ENCODE measurements at regions not wholly inside any gene's neighbourhood (a gene's known extent, or its start where the extent isn't known, plus 50 kb on each side); places are given as distances from the start of the nearest gene placed in this dataset.

DNA sequence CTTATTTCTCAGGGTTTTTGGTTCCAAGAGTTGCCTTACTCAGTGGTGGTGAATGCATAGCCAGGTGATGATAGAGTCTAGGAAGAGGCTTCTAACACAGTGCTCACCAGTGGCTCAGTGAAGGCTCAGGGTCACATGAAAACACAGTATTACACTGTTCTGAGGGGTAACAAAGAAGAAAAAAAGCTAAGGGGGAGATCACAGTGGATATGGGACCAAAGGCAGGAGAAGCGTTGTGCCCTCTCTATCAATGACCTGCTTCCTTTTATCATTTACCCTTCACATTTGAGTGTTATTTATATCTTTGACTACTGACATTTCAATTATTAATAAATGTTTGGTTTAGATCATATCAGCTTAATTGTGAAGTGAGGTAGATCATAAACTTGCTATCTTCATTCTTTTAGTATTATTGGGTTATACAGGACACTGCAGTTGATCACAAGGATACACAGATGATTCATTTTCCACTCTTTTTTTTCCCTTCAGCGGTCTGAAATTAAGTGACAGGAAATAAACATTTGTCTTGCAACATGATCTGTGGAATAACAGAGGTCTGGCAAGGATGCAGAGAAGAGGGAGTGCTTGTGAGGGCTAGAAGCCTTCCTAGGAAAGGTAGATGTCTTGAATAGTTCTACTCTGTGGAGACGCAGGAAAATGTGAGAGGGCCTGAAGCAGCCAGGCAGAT, 171.7 kb downstream of the C3orf38 start:
- no peak for ATAC-seq
- Mint-ChIP-seq H3K4me3 (no peak overlapping the region), H3K4me1 (no peaks in the 10 kb centered on the region), H3K9me3 (peaks cover 5 to 18% of the 10 kb centered on the region in 2 donors), H3K27me3 (no peaks in the 10 kb centered on the region), H3K27ac (no peak overlapping the region)
- DNase-seq, result no peak

DNA sequence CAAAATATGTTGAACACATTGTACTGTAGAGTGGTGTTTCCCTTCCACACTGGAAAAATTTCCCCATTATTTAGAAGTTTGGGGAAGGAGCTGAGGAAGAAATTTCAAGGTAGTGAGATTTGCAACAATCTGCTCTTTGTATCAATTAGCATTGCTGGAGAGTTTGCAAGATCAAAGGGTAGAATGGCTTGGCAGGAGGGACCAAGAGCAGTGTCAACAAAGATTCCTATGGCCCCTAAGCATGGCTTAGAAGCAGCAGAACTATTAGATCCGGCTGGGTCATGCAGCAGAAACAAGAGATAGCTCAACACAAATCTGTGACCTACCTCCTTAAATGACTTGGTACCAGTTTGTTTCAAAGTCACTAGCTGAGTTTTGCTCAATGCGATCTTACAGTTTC, 175.0 kb downstream of the C3orf38 start:
- Mint-ChIP-seq H3K27me3 (no peaks in the 10 kb centered on the region), H3K4me1 (no peaks in the 10 kb centered on the region), H3K27ac (no peak overlapping the region), H3K9me3 (peaks cover 5 to 8% of the 10 kb centered on the region in 2 donors), H3K4me3 (no peak overlapping the region)
- DNase-seq (no peak), ATAC-seq (no peak)

DNA sequence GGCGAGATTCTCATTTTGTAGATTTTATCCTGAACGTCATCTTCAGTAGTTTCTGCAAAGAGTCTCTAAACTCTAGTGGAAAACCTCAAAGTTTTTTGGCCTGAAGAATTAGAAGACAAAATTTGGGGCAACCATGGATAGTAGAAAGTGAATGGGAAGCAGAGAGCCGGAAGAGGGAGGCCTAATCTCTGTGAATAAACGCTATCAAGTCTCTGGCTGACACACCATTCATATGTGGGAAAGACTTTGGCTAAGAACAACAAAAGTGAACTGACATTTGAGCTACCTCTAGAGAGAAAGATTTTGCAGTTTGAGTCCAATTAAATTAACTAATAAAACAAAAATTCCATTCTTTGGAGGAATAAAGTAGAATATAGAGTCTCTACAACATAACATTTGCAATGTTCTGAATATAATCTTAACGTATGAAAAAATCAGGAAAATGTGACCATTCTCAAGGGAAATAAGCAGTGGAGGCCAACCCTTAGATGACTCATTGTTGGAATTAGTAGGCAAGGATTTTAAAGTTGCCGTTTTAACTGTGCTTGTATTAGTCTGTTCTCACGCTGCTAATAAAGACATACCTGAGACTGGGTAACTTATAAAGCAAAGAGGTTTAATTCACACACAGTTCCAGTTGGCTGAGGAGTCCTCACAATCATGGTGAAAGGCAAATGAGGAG, 184.6 kb downstream of the C3orf38 start:
- ATAC-seq (no peak), DNase-seq (no peak)
- Mint-ChIP-seq H3K4me1 (no peaks in the 10 kb centered on the region), H3K9me3 (peaks cover 19 to 26% of the 10 kb centered on the region in 2 donors), H3K4me3 (no peak overlapping the region), H3K27ac (no peak overlapping the region), H3K27me3 (no peaks in the 10 kb centered on the region)

DNA sequence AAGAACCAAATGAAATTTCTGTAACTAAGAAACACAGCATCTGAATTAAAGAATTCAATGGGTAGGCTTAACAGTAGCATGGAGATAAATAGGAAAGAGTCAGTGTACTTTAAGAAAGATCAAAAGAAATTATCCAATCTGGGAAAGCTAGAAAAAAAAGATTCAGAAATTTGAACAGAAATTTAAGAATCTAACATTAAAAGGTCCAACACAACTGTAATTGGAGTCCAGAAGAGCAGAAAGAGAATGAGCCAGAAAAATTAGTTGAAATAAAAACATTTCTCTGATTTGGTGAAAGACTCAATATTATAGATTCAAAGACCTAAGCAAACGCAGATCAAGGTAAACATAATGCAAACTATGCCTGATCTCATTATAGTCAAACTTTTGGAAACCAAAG, 187.1 kb downstream of the C3orf38 start:
- Mint-ChIP-seq H3K9me3 (peaks cover 19 to 26% of the 10 kb centered on the region in 2 donors), H3K4me1 (no peaks in the 10 kb centered on the region), H3K4me3 (no peak overlapping the region), H3K27me3 (no peaks in the 10 kb centered on the region), H3K27ac (no peak overlapping the region)
- no peak for DNase-seq
- ATAC-seq, result no peak

DNA sequence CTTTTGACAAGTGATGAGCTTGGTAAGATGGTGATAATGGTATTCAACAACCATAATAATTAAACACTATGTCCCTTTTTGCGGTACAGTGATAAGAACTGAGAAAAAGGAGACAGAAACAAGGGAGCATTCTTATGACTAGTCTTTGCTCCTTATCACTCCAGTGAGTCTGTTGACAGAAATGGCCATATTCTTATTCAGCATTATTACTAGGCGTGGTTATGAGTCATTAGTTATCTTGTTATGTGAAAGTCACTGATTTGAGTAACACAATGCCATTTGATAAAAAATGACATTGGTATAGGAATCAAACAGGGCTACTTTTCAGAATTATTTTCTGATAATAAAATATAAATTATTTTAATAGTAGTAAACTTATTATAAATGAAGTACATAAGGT, 193.5 kb downstream of the C3orf38 start:
- Mint-ChIP-seq H3K27ac (no peak overlapping the region), H3K27me3 (no peaks in the 10 kb centered on the region), H3K9me3 (no peaks in the 10 kb centered on the region), H3K4me1 (no peaks in the 10 kb centered on the region), H3K4me3 (no peak overlapping the region)
- no peak for ATAC-seq
- no peak for DNase-seq

DNA sequence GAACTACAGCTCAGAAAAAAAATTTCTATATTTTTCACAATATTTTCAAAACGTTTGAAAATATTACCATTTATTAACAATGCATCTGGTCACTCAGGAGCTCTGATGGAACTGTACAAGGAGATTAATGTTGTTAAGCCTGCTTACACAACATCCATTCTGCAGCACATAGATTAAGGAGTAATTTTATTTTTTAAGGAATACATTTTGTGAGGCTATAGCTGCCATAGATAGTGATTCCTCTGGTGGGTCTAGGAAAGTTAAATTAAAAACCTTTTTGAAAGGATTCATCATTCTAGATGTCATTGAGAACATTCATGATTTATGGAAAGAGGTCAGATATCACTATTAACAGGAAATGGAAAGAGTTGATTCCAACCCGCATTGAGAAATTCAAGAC, 196.9 kb downstream of the C3orf38 start:
- H3K27ac Mint-ChIP-seq, result no peak overlapping the region
- H3K27me3 Mint-ChIP-seq, result no peaks in the 10 kb centered on the region
- ATAC-seq, result no peak
- peaks cover 0 to 7% of the 10 kb centered on the region in 2 donors for H3K9me3 Mint-ChIP-seq
- H3K4me3 Mint-ChIP-seq, result no peak overlapping the region
- DNase-seq, result no peak
- H3K4me1 Mint-ChIP-seq, result no peaks in the 10 kb centered on the region

DNA sequence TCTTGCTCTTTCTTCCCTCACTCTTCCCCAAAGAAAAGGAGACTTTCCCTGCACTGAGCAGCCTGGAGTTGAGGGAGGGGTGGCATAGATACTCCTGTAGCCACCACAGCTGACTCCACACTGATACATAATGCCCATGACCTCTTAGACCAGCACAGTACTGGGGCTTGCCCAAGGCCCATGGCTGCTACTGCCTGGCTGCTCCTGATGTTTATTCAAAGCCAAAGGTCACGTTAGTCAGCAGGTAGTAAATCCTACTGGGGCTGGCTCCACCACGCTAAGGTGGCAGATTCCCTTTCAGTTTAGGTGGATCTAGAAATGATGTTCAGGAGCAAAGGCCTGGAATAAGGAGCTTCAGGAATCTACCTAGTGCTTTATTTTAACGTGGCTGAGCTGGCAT, 212.7 kb downstream of the C3orf38 start:
- ATAC-seq, result no peak
- no peak overlapping the region for H3K27ac Mint-ChIP-seq
- peaks cover 13 to 16% of the 10 kb centered on the region in 2 donors for H3K9me3 Mint-ChIP-seq
- no peaks in the 10 kb centered on the region for H3K4me1 Mint-ChIP-seq
- no peak for DNase-seq
- no peaks in the 10 kb centered on the region for H3K27me3 Mint-ChIP-seq
- no peak overlapping the region for H3K4me3 Mint-ChIP-seq

DNA sequence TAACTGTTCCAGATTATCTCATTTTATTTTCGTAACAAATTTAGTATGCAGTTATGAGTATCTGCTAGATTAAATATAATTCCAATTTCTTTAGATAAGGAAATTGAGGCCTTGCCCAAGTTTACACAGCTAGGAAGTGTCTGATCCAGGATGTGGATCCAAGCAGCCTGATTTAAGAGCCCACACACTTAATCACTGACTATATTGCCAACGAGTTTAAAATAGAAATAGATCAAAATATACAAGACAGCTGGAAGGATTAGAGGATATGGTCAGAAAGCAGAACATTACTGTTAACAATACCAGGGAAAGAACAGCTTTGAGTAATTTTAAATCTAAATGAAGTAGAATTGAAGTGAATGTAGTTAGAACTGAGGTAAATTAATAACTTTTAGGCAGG, 215.2 kb downstream of the C3orf38 start:
- no peaks in the 10 kb centered on the region for H3K27me3 Mint-ChIP-seq
- H3K9me3 Mint-ChIP-seq, result peaks cover 16 to 24% of the 10 kb centered on the region in 2 donors
- ATAC-seq, result no peak
- no peak overlapping the region for H3K27ac Mint-ChIP-seq
- no peak for DNase-seq
- no peaks in the 10 kb centered on the region for H3K4me1 Mint-ChIP-seq
- H3K4me3 Mint-ChIP-seq, result no peak overlapping the region

DNA sequence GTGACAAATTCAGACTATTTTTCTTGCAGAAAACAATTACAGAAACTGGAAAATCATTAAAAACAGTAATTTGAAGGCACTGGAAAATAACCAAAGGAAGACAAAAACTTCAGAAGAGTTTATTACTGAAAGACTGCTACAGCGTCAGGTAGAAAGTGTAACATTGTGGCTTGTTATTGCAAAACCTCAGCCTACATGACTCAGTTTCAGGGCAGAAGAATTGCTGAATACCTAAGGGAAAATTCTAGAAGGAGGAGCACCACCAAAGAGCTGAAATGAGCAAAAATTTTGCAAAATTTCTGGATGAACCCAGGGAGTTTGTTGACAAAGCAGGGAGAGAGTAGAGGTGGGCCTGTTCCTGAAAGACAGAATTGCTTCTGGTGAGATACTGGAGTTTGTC, 219.6 kb downstream of the C3orf38 start:
- no peaks in the 10 kb centered on the region for H3K4me1 Mint-ChIP-seq
- H3K27me3 Mint-ChIP-seq, result no peaks in the 10 kb centered on the region
- no peak for DNase-seq
- H3K9me3 Mint-ChIP-seq, result peaks cover 16 to 19% of the 10 kb centered on the region in 2 donors
- ATAC-seq, result no peak
- H3K4me3 Mint-ChIP-seq, result no peak overlapping the region
- no peak overlapping the region for H3K27ac Mint-ChIP-seq

DNA sequence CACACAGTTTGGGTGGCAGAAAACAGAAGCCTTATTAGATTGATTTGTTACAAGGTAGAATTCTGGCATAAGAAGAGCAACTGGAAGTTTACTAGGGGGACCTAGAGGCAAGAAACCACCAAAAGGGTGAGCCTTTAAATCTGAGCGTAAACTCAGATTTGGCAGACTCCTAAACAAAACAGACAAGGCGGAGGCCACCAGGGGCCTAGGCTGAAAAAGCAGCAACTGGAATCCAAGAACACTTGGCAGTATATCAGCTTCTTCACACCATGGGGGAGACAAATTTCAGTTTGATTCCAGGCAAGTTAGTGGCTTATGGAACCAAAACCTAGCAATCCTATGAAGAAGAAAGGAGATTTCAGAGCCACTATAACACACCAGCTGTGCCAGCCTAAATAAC, 220.0 kb downstream of the C3orf38 start:
- Mint-ChIP-seq H3K4me3 (no peak overlapping the region), H3K27ac (no peak overlapping the region), H3K4me1 (no peaks in the 10 kb centered on the region), H3K27me3 (no peaks in the 10 kb centered on the region), H3K9me3 (peaks cover 16 to 19% of the 10 kb centered on the region in 2 donors)
- no peak for ATAC-seq
- DNase-seq, result no peak

DNA sequence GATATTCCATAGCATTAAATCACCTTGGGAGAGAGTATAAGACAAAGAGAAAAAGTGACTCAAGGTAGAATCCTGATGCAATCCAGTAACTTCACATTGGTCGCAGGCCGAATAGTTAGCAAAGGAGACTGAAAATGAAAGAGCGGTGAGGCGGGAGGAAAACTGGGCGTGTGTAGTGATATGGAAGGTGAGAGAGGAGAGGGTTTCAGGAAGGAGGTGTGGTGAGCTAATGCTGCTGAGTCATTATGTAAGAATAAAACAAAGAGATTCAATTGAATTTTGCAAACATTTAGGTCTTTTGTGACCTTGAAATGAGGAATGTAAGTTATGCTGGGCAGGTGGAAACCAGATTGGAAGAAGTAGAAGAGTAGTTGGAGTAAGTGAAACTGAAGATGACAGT, 235.3 kb downstream of the C3orf38 start:
- Mint-ChIP-seq H3K4me1 (no peaks in the 10 kb centered on the region), H3K27me3 (no peaks in the 10 kb centered on the region), H3K9me3 (peaks cover 10 to 15% of the 10 kb centered on the region in 2 donors), H3K27ac (peak overlapping the region in 1 of 2 donors; percentile 37), H3K4me3 (no peak overlapping the region)
- ATAC-seq (no peak), DNase-seq (no peak)

DNA sequence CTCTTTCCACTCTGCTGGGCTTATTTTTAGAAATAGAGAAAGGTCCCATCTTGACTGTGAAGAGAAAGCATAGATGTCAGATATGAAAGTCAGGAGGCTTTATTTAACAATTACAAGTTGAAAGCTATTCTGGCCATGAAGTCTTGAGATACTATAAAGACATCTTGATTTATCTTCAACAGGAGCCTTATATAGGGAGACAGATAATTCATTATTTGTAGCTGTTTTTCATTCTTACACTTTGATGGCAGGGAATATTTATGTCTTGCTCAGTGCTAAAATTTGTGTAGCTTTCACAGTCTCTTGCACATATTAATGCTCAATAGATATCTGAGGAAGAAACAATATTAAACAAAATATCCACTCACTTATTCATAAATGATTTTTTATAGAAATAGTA, 248.8 kb downstream of the C3orf38 start:
- Mint-ChIP-seq H3K4me1 (no peaks in the 10 kb centered on the region), H3K27ac (no peak overlapping the region), H3K4me3 (no peak overlapping the region), H3K9me3 (peaks cover 0 to 10% of the 10 kb centered on the region in 2 donors), H3K27me3 (no peaks in the 10 kb centered on the region)
- ATAC-seq (no peak), DNase-seq (no peak)

DNA sequence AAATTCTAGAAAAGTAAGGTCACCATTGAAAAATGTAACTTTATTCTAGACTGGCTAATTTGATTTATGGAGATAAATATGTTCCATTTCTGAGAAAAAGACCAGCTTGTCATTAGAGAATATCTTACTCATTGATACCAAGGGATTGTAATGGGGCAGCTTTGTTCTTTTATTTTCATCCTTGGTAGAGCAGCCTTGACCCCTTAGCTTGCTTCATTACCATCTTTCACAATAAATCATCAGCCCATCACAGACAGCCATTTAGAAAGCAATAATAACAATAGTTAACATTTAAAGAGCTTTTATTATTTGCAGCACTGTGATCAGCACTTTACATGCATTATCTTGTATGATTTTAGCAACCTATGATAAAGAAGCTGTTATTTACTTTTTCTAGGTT, 253.6 kb downstream of the C3orf38 start:
- no peak for ATAC-seq
- peaks cover 0 to 10% of the 10 kb centered on the region in 2 donors for H3K9me3 Mint-ChIP-seq

DNA sequence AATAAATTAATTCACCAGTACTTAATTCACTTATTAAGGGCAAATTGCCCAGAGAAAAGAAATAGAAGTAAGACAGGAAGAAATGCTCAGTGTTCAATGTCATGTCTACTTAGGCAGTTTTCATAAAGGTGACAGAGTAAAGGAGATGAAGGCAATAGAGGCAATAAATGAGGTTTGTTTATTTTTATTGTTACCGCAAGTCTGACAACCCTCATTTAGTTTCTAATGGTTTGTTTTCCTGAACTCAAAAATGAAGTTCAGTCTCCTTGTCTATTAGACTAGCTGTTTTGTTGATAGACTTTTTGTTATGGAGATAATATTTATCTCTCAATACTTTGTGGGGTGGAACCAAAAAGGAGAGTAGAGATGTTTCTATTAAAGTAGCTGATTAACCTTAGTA, 258.3 kb downstream of the C3orf38 start:
- no peak overlapping the region for H3K4me3 Mint-ChIP-seq
- H3K27me3 Mint-ChIP-seq, result no peaks in the 10 kb centered on the region
- no peaks in the 10 kb centered on the region for H3K9me3 Mint-ChIP-seq
- H3K27ac Mint-ChIP-seq, result no peak overlapping the region
- ATAC-seq (no peak), DNase-seq (no peak)
- no peaks in the 10 kb centered on the region for H3K4me1 Mint-ChIP-seq

More for the DNA sequence above, 253.6 kb downstream of the C3orf38 start:
- no peaks in the 10 kb centered on the region for H3K4me1 Mint-ChIP-seq
- no peak overlapping the region for H3K27ac Mint-ChIP-seq
- DNase-seq, result no peak
- no peak overlapping the region for H3K4me3 Mint-ChIP-seq
- H3K27me3 Mint-ChIP-seq, result no peaks in the 10 kb centered on the region

DNA sequence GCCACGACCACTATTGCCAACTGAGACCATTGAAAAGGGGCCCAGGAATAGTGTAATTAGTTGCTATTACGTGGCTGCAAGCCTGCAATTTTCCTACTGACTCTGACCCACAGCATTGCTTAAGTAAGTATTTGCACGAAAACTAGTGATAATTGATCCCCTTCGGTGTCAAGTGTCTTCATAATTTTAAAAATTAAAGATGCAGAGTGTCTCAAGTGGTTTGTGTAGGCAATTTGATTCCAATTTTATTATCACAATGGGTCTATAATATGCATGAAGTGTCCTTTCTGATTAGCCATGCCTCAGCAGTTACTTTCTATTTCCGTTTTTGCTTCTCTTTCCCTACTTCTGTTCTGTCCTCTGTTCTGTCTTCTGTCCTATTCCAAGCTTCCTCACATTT, 259.2 kb downstream of the C3orf38 start:
- Mint-ChIP-seq H3K27ac (no peak overlapping the region), H3K27me3 (no peaks in the 10 kb centered on the region), H3K9me3 (no peaks in the 10 kb centered on the region), H3K4me3 (no peak overlapping the region), H3K4me1 (no peaks in the 10 kb centered on the region)
- ATAC-seq, result no peak
- no peak for DNase-seq

DNA sequence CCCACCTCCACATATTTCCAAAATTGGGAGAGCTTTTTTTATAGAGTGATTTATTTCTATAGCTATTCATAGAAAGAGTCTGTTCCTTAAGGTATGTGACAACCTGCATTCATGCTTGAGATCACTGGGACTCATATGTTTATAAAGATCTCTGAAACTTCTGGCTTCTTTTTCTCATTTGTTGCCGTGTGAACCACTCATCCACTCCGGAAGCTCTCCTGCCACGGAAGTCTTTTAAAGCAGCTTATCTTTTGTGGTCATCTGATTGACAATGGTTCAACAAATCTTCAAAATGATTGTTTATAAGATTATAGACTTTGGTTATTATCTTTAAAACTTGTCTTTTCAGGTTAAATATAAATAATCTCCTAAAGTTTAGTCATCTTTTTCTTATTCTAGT, 260.5 kb downstream of the C3orf38 start:
- no peak overlapping the region for H3K27ac Mint-ChIP-seq
- ATAC-seq (no peak), DNase-seq (no peak)
- H3K9me3 Mint-ChIP-seq, result no peaks in the 10 kb centered on the region
- no peaks in the 10 kb centered on the region for H3K27me3 Mint-ChIP-seq
- H3K4me3 Mint-ChIP-seq, result no peak overlapping the region
- no peaks in the 10 kb centered on the region for H3K4me1 Mint-ChIP-seq

DNA sequence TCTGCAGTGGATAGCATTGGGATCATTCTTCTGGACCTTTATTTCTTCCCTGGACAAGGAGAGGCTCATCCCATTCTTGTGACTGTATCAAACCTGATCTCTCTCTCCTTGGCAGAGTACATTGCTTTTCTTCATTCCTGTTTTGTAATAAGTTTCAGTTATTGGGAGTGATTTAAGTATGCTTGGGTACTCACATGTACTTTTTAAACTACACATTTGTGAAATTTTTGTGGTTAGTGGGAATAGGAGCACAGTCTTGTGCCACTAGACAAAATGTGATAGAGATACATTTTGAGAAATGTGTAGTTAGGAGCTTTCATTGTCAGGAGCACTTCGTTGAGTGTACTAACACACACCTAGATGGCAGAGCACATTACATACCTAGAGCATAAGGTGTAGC, 262.6 kb downstream of the C3orf38 start:
- Mint-ChIP-seq H3K27me3 (no peaks in the 10 kb centered on the region), H3K9me3 (no peaks in the 10 kb centered on the region), H3K4me1 (no peaks in the 10 kb centered on the region), H3K27ac (no peak overlapping the region), H3K4me3 (no peak overlapping the region)
- DNase-seq (no peak), ATAC-seq (no peak)
